Head of caudate nucleus (tissue), 42 donors: ENCODE measurements at regions not wholly inside any gene's neighbourhood (a gene's known extent, or its start where the extent isn't known, plus 50 kb on each side); places are given as distances from the start of the nearest gene placed in this dataset.
"Not testable (repeated sequence)": the region's sequence is repeated elsewhere in the genome, so short reads cannot be mapped to it uniquely, and the experiment has no call there.

Experiments
- DNase-seq, 42 donors: peaks; one replicate each; pipeline versions ENCODE4 v3.0.0 to v3.0.0-alpha.2; 2020 to 2021; ENCODE audit warnings: mixed read lengths in 7 of 42
- intact Hi-C: fragments of 100-400 bp; cut with DNase I; formaldehyde crosslinking; loops from one replicate; pipeline ENCODE4 v1.15.0; 2022

GRCh38 chr6:80930376-80930775 lies 822.1 kb downstream of the TENT5A start:
- no peak for DNase-seq
- intact Hi-C loops = no loop called here

DNA sequence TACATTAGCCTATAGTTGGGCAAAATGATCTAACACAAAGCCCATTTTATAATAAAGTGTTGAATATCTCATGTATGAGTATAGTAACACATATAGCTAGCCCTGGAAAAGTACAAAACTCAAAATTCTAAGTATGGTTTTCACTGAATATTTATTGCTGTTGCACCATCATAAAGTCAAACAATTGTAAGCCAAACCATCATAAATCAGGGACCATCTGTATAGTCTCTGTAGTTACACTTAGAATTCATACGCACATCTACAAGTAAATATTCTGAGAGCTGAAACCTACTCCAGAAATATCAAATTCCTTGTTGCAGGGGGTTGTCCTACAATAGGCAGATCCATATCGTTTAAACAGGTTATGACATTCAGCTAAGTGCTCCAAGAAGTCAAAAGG lies 817.3 kb downstream of the BCKDHB start:
- intact Hi-C loops = no loop called here
- no peak for DNase-seq

GRCh38 chr6:80922916-80923455 lies 816.5 kb downstream of the BCKDHB start:
- no peak for DNase-seq
- intact Hi-C loops = no loop called here

DNA sequence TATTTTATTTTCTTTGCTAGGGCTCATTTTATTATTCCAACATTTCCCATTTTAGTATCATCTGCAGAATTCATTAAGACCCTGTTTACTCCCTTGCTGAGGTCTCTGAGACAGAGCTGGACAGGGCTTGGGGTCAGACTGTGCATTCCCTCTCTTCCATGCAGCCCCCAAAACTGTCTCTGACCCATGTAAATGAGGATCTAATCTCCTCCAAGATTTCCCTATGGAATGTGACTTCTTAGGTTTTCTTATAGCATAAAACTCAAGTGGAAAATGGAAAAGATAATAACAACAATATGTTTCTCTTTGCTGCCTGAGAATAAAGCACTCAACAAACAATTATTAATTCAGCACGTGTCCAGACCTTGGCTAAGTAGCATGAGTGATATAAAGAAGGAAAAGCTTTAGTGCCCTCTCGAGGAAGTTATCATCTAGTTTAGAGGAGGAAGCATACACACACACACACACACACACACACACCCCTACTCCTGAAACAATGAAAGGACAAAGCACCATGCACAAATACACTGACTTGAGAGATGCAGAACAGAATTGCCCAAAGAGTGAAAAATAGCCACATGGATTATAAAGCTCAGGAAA lies 815.5 kb downstream of the BCKDHB start:
- no peak for DNase-seq
- intact Hi-C loops = no loop called here

DNA sequence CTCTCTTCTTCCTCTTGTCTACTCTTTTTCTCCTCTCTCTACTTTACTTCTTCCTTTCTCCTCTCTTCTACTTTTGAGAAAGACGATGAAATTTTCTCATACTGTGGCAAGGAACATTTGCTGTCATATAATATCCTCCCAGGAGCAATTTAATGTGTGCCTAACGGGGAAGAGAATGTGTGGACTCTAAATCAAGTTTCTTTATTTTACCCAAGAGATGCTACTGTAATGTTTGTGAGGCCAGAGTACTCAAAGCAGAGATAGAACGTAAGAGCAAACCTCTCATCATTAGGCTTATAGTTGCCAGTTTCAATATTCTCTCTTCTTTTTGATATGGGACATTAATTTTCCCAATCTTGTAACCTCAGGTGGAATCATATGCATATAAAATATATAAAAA lies 801.4 kb downstream of the BCKDHB start:
- intact Hi-C loops = no loop called here
- no peak for DNase-seq

DNA sequence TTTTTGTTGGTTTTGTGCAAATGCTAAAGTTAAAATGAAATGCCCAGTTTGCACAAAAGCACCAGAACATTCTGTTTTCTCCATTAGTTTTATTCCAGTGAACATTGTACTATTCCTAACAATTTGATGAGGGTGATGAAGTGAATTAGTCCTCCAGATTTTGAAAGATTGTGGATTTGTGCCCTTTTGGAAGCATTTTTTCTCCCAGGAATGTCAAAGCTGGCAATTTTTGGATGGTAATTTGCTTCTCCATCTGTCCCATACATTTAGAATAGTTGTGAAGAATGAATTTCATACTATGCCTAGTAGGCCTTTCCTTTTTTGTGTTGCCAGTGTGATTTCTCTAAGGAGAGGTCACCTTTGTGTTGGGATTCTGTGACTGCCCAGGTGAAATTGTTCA lies 797.2 kb downstream of the BCKDHB start:
- intact Hi-C loops = no loop called here
- no peak for DNase-seq

DNA sequence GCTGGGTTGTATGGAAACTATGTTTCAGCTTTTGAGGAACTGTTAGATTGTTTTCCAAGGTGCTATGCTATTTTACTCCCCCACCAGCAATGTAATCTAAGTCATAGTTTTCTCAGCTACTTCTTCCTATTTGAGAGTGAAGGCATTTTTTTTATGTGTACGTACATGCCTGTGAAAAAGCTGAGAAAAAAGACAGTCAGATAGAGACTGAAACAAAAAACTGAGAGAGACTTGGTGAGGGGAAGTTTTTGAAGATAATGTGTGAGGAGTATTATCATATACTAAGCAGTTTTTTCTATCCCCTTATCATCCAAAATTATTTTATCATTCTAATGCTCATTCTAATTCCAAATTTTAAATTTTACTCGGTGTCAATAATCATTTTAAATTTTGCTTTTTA lies 780.0 kb downstream of the BCKDHB start:
- no peak for DNase-seq
- intact Hi-C loops = no loop called here

GRCh38 chr6:80872951-80873308 lies 766.5 kb downstream of the BCKDHB start:
- DNase-seq = no peak
- intact Hi-C loops = no loop called here

DNA sequence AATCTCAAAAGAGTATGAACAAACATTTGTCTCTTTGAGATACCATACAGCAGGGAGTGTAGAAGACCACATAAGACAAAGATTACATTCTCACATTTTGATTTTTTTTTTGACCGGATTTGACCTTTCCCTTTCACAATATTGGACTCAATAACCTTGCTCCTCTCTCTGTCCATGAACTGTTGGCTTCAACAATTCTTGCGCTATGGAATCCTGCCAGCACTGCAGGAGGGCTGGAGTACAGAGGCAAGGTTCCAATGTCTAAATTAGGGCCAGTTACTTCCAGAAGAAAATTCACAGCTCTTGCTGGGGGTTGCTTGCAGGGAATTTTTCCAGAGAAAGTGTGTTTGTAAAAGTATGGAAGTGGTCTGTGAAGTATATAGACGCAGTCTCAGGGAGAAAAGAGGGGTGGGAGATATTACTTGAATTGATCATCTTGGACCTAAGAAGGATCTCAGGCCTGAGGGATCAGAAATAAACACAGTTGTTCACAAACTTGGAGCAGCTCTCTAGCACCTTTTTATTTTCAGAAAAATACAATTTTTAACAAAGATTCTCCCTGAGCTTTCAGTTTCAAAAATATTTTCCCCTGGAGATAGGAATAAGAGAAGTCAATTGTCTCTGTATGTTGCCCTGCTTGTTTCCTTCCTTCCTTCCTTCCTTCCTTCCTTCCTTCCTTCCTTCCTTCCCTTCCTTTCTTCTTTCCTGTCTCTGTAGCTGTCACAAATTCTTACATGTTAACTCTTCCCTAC lies 765.9 kb downstream of the BCKDHB start:
- no peak for DNase-seq
- intact Hi-C loops = no loop called here

- DNase-seq = no peak
- intact Hi-C loops = no loop called here
Measured at GRCh38 chr6:80862756-80863155, 756.3 kb downstream of the BCKDHB start.

GRCh38 chr6:80860107-80860506 lies 753.6 kb downstream of the BCKDHB start:
- intact Hi-C loops = no loop called here
- DNase-seq = no peak

DNA sequence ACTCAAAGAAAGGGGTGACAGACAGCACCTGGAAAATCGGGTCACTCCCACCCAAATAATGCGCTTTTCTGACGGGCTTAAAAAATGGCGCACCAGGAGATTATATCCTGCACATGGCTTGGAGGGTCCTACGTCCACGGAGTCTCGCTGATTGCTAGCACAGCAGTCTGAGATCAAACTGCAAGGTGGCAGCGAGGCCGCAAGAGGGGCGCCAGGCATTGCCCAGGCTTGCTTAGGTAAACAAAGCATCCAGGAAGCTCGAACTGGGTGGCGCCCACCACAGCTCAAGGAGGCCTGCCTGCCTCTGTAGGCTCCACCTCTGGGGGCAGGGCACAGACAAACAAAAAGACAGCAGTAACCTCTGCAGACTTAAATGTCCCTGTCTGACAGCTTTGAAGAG lies 741.5 kb downstream of the BCKDHB start:
- DNase-seq, intact Hi-C loops: not testable (repeated sequence)

- intact Hi-C loops = no loop called here
- no peak for DNase-seq
Measured at GRCh38 chr6:80832337-80832736, 725.9 kb downstream of the BCKDHB start.

DNA sequence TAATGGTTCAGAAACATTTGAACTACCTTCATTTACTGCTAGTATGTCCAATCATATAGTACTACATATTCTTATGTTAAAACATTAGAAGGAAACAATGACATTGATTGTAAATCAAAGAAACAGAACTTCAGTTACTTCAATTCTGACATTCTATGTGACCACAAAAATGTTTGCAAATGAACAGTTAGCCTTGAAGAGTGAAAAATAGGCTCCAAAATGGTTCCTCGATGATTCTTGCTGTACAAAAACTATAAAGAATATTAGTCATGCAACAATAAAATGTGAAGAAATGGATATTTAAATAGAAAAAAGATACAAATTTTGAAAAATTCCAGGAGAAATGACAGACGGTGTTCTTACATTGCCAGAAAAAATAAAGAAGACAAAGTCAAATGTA lies 686.9 kb downstream of the BCKDHB start:
- intact Hi-C loops = no loop called here
- DNase-seq = no peak

GRCh38 chr6:80792151-80792550 lies 685.7 kb downstream of the BCKDHB start:
- no peak for DNase-seq
- intact Hi-C loops = no loop called here

- DNase-seq = no peak
- intact Hi-C loops = no loop called here
Measured at GRCh38 chr6:80789912-80790570, 683.6 kb downstream of the BCKDHB start.

GRCh38 chr6:80783271-80783670 lies 676.8 kb downstream of the BCKDHB start:
- DNase-seq = not testable (repeated sequence)

DNA sequence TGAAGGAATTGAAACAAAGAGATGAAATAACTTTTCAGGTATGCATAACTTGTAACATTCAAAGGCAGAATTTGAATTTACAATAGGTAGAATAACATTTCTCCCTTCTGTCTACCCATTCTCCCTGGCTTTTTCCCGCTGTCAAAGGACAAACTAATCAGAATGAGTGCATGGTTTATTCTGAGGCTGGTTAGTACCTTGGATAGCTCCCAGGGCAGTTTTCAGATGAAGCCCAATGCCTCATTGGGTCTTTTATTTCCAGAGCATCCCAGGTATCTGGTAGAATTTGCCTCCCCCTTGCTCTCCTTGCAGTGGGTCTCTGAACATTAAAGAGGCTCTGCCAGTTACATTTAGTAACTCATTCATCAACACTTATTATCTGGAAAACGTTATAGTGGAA lies 665.5 kb downstream of the BCKDHB start:
- DNase-seq = no peak
- intact Hi-C loops = no loop called here

More at GRCh38 chr6:80783271-80783670, 676.8 kb downstream of the BCKDHB start:
- intact Hi-C loops = not testable (repeated sequence)

DNA sequence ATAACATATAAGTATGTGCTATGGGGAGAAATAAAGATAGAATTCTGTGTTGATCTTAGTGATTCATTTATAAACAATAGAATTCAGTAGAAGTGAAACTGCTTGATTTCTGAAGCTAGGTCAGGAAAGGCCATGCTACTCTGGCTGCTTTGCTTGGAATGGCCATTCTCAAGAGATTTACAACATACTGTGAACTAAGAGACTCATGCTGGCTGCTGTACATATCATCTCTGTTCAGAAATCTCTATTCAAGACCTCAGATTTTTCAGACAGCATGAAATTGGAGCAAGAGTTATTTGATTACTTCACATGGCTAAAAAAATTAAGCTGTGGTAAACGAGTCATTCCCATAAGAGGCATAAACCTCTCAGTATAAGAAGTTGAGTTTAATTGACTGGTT lies 662.6 kb downstream of the BCKDHB start:
- DNase-seq = no peak
- intact Hi-C loops = no loop called here

DNA sequence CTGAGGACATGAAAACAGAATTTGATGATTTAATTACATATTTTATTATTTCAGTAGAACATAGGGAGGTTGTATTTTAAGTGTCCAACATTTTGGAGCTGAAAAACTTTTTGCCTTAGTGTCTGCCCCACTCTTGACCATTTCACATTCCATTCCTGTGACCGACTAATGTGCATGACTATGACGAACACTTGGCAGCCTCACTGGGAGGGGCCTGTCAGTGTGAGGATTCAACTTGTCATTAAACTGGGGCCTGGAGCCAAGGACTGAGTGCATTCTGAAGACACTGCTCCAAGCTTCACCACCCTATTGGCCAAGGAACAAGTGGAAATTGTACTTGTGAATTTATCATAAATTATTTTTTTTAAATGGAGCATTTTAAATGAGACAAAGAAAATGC lies 661.3 kb downstream of the BCKDHB start:
- no peak for DNase-seq
- intact Hi-C loops = no loop called here
